HL-60 (cell line): ENCODE measurements at regions not wholly inside any gene's neighbourhood (a gene's known extent, or its start where the extent isn't known, plus 50 kb on each side); places are given as distances from the start of the nearest gene placed in this dataset.

Source experiments
- CTCF ChIP-seq: IDR thresholded peaks from one replicate; pipeline ENCODE4 v1.5.1; 2011; ENCODE audit warnings: low read length, control low read depth, inconsistent platforms; ENCODE audit not compliant: insufficient read depth
- GABPA ChIP-seq: IDR thresholded peaks from 2 replicates; pipeline ENCODE4 v1.6.1; 2012; ENCODE audit warnings: low read depth
- POLR2AphosphoS5 ChIP-seq: IDR thresholded peaks from 2 replicates; pipeline ENCODE4 v1.6.1; 2012; ENCODE audit warnings: low read depth
- REST ChIP-seq: IDR thresholded peaks from 2 replicates; pipeline ENCODE4 v1.6.1; 2012; ENCODE audit warnings: low read depth; ENCODE audit not compliant: insufficient replicate concordance
- SPI1 ChIP-seq: IDR thresholded peaks from 2 replicates; pipeline ENCODE4 v1.6.1; 2012; ENCODE audit warnings: low read depth, mild to moderate bottlenecking, borderline replicate concordance

- TF ChIP-seq POLR2AphosphoS5 (no peak), CTCF (no peak), REST (no peak), SPI1 (no peak), GABPA (no peak)
Observed at GRCh38 chr12:86950444-86950843, 694.3 kb upstream of the MGAT4C start.
